Hepatocyte (in vitro differentiated cells): ENCODE measurements at regions not wholly inside any gene's neighbourhood (a gene's known extent, or its start where the extent isn't known, plus 50 kb on each side); places are given as distances from the start of the nearest gene placed in this dataset.
"Not testable (repeated sequence)": the region's sequence is repeated elsewhere in the genome, so short reads cannot be mapped to it uniquely, and the experiment has no call there.

ENCODE experiments used
- EZH2 ChIP-seq: fragments of 200-600 bp; sonication (generic); IDR thresholded peaks from 2 replicates; pipeline ENCODE4 v1.6.1; 2016; ENCODE audit warnings: antibody characterized with exemption, mild to moderate bottlenecking, borderline replicate concordance
- TF ChIP-seq, protein P1 (sequence below): fragments of 200-600 bp; sonication (generic); IDR thresholded peaks from 2 replicates; pipeline ENCODE4 v1.5.1; 2016; ENCODE audit warnings: antibody characterized with exemption, mild to moderate bottlenecking; ENCODE audit not compliant: poor library complexity

DNA sequence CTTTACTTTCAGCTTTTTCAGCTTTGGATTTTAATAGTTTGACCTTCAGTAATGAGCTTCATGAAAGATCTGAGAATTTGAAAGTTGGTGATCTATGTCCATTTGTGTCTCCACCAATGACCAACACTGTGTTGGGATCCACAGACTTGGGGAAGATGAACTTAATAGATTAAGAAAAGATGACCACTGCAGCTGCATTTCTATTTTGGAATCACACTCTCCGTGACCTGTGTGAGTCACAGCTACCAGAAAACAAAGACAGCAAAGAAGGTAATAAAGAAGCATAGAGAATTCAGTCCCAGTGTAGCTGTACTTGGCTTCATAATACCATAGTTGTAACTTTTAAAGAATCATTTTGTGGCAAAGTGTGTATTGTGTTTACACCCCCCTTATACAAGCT lies 51.4 kb upstream of the PARP4 start:
- TF ChIP-seq, protein P1, sequence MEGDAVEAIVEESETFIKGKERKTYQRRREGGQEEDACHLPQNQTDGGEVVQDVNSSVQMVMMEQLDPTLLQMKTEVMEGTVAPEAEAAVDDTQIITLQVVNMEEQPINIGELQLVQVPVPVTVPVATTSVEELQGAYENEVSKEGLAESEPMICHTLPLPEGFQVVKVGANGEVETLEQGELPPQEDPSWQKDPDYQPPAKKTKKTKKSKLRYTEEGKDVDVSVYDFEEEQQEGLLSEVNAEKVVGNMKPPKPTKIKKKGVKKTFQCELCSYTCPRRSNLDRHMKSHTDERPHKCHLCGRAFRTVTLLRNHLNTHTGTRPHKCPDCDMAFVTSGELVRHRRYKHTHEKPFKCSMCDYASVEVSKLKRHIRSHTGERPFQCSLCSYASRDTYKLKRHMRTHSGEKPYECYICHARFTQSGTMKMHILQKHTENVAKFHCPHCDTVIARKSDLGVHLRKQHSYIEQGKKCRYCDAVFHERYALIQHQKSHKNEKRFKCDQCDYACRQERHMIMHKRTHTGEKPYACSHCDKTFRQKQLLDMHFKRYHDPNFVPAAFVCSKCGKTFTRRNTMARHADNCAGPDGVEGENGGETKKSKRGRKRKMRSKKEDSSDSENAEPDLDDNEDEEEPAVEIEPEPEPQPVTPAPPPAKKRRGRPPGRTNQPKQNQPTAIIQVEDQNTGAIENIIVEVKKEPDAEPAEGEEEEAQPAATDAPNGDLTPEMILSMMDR, result not testable (repeated sequence)
- not testable (repeated sequence) for TF ChIP-seq EZH2
